Nephron (organoid): ENCODE measurements at regions not wholly inside any gene's neighbourhood (a gene's known extent, or its start where the extent isn't known, plus 50 kb on each side); places are given as distances from the start of the nearest gene placed in this dataset.

Experiments used
- H3K27ac Mint-ChIP-seq, 3 experiments: 2 replicates each; pipeline ENCODE4 v1.8.0; 2020; ENCODE audit warnings: mixed read lengths in 3 of 3, mild to moderate bottlenecking in 2 of 3, moderate library complexity in 1 of 3
- H3K27me3 Mint-ChIP-seq: 2 replicates; pipeline ENCODE4 v1.8.0; 2021; ENCODE audit warnings: low read depth, mild to moderate bottlenecking, moderate library complexity, mixed read lengths
- H3K36me3 Mint-ChIP-seq: 2 replicates; pipeline ENCODE4 v1.8.0; 2020; ENCODE audit warnings: low read depth, mixed read lengths
- H3K4me1 Mint-ChIP-seq: 2 replicates; pipeline ENCODE4 v1.8.0; 2020; ENCODE audit warnings: mixed read lengths
- H3K4me3 Mint-ChIP-seq, 3 experiments: 2 replicates each; pipeline ENCODE4 v1.8.0; 2020; ENCODE audit warnings: mild to moderate bottlenecking in 3 of 3, mixed read lengths in 3 of 3, moderate library complexity in 2 of 3
- H3K9me3 Mint-ChIP-seq: 2 replicates; pipeline ENCODE4 v1.8.0; 2020; ENCODE audit warnings: mixed read lengths
- TF ChIP-seq, protein P1 (sequence below), 3 experiments: fragments of 200-600 bp; sonication (generic); IDR thresholded peaks; one replicate each; pipeline ENCODE4 v1.5.0; 2021; ENCODE audit warnings: antibody characterized with exemption in 3 of 3; ENCODE audit not compliant: unreplicated experiment in 3 of 3

DNA sequence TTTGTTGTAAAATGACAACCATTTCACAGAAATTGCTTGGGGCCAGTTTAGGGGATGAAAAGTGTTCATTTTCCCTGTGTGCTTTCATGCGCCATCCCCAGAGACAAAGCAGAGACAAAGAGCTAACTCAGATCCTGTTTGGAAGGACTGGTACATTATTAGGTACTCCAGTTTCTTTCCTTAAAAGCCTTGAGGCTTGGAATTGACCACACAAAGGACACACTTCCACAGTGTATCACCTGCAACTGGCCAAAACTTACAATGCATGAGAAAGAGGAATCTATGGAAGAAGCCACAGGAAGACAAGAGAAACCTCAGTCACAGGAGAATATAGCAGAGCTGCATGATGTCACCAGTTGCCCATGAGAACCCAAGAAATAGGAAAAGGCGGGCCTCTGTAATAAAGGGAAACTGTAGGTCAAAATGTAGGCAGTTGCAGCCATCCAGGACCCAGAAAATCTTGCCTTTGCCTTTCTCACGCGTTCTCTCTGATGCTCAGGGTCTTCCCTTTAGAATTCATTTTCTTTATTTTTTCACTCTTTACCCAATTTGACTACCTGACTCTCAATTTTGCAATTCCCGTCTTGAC, 339.0 kb downstream of the RMST start:
- Mint-ChIP-seq H3K27me3 (no peaks in the 10 kb centered on the region), H3K4me3 (no peak overlapping the region), H3K9me3 (no peaks in the 10 kb centered on the region), H3K36me3 (no peaks in the 10 kb centered on the region), H3K4me1 (no peaks in the 10 kb centered on the region), H3K27ac (peak overlapping the region in 1 of 3 experiments; percentile 6)
- TF ChIP-seq, protein P1, sequence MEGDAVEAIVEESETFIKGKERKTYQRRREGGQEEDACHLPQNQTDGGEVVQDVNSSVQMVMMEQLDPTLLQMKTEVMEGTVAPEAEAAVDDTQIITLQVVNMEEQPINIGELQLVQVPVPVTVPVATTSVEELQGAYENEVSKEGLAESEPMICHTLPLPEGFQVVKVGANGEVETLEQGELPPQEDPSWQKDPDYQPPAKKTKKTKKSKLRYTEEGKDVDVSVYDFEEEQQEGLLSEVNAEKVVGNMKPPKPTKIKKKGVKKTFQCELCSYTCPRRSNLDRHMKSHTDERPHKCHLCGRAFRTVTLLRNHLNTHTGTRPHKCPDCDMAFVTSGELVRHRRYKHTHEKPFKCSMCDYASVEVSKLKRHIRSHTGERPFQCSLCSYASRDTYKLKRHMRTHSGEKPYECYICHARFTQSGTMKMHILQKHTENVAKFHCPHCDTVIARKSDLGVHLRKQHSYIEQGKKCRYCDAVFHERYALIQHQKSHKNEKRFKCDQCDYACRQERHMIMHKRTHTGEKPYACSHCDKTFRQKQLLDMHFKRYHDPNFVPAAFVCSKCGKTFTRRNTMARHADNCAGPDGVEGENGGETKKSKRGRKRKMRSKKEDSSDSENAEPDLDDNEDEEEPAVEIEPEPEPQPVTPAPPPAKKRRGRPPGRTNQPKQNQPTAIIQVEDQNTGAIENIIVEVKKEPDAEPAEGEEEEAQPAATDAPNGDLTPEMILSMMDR (IDR thresholded peaks at IDR 0.05; ENCODE audit: unreplicated experiment in 3 of 3) = no peak

GRCh38 chr12:97805146-97805545, 342.5 kb downstream of the RMST start:
- Mint-ChIP-seq H3K4me1 (no peaks in the 10 kb centered on the region), H3K9me3 (no peaks in the 10 kb centered on the region), H3K36me3 (no peaks in the 10 kb centered on the region), H3K27ac (no peak overlapping the region), H3K27me3 (no peaks in the 10 kb centered on the region), H3K4me3 (no peak overlapping the region)
- TF ChIP-seq, protein P1 (IDR thresholded peaks at IDR 0.05; ENCODE audit: unreplicated experiment in 3 of 3) = no peak

GRCh38 chr12:97813301-97813700, 350.7 kb downstream of the RMST start:
- no peak overlapping the region for H3K4me3 Mint-ChIP-seq
- TF ChIP-seq, protein P1 (IDR thresholded peaks at IDR 0.05; ENCODE audit: unreplicated experiment in 3 of 3) = no peak
- H3K36me3 Mint-ChIP-seq = no peaks in the 10 kb centered on the region
- no peak overlapping the region for H3K27ac Mint-ChIP-seq
- no peaks in the 10 kb centered on the region for H3K27me3 Mint-ChIP-seq
- no peaks in the 10 kb centered on the region for H3K9me3 Mint-ChIP-seq
- H3K4me1 Mint-ChIP-seq = no peaks in the 10 kb centered on the region

GRCh38 chr12:97821806-97822205, 359.2 kb downstream of the RMST start:
- no peak overlapping the region for H3K4me3 Mint-ChIP-seq
- H3K27me3 Mint-ChIP-seq = no peaks in the 10 kb centered on the region

DNA sequence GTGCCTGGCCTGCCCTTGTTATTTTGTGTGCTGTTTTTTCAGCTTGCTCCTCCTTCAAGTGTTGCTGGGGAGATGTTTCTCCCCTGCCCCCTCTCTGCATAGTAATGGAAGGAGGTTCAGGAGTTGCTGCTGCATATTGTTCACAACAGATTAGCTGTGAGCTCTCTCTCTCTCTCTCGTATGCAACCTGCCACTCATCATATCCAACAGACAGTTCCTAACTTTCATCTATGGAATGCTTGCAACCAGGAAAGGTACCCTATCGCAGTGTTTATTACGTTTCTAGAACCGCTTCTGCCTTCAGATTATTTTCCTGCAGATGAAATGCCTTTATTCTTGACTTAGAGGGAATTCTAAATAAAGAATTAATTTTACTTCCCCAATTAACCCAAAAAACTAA, 372.9 kb downstream of the RMST start:
- Mint-ChIP-seq H3K27me3 (no peaks in the 10 kb centered on the region), H3K4me1 (no peaks in the 10 kb centered on the region), H3K36me3 (no peaks in the 10 kb centered on the region), H3K9me3 (peaks cover 3% of the 10 kb centered on the region), H3K4me3 (no peak overlapping the region), H3K27ac (no peak overlapping the region)
- TF ChIP-seq, protein P1 (IDR thresholded peaks at IDR 0.05; ENCODE audit: unreplicated experiment in 3 of 3) = no peak

More at GRCh38 chr12:97821806-97822205, 359.2 kb downstream of the RMST start:
- Mint-ChIP-seq H3K27ac (no peak overlapping the region), H3K4me1 (no peaks in the 10 kb centered on the region), H3K9me3 (no peaks in the 10 kb centered on the region), H3K36me3 (no peaks in the 10 kb centered on the region)
- TF ChIP-seq, protein P1 (IDR thresholded peaks at IDR 0.05; ENCODE audit: unreplicated experiment in 3 of 3) = no peak

GRCh38 chr12:97837401-97837800, 374.8 kb downstream of the RMST start:
- Mint-ChIP-seq H3K4me3 (no peak overlapping the region), H3K27ac (no peak overlapping the region), H3K9me3 (peaks cover 3% of the 10 kb centered on the region), H3K27me3 (no peaks in the 10 kb centered on the region), H3K4me1 (no peaks in the 10 kb centered on the region), H3K36me3 (no peaks in the 10 kb centered on the region)
- TF ChIP-seq, protein P1 (IDR thresholded peaks at IDR 0.05; ENCODE audit: unreplicated experiment in 3 of 3) = no peak
